CD4-positive, CD25-positive, alpha-beta regulatory T cell (primary cell): ENCODE measurements at regions not wholly inside any gene's neighbourhood (a gene's known extent, or its start where the extent isn't known, plus 50 kb on each side); places are given as distances from the start of the nearest gene placed in this dataset.
"Not testable (repeated sequence)": the region's sequence is repeated elsewhere in the genome, so short reads cannot be mapped to it uniquely, and the experiment has no call there.

ENCODE experiments used
- ATAC-seq, 2 donors: fragments of 150-1000 bp; cut with Tn5 transposase; one replicate each; pipeline ENCODE4 v1.10.0; 2021; ENCODE audit warnings: low read depth in 2 of 2, moderate number of reproducible peaks in 2 of 2, moderate library complexity in 1 of 2
- DNase-seq, 3 donors: peaks; one replicate each; pipeline versions ENCODE4 v3.0.0 to v3.0.0-alpha.2; 2012 to 2022; ENCODE audit warnings: mixed read lengths in 1 of 3
- H3K27ac ChIP-seq: one replicate; pipeline ENCODE4 v1.7.0; 2013; ENCODE audit warnings: mild to moderate bottlenecking, low read length; ENCODE audit not compliant: insufficient read depth, poor library complexity, severe bottlenecking
- H3K27me3 ChIP-seq: one replicate; pipeline ENCODE4 v1.7.0; 2013; ENCODE audit warnings: low read length; ENCODE audit not compliant: control insufficient read depth, insufficient read depth
- H3K36me3 ChIP-seq: one replicate; pipeline ENCODE4 v1.7.0; 2013; ENCODE audit warnings: mild to moderate bottlenecking, low read length, moderate library complexity; ENCODE audit not compliant: control insufficient read depth, insufficient read depth
- H3K4me1 ChIP-seq: 2 replicates; pipeline ENCODE4 v1.7.0; 2013; ENCODE audit warnings: mild to moderate bottlenecking, low read length; ENCODE audit not compliant: insufficient read depth, control insufficient read depth, poor library complexity, severe bottlenecking
- H3K4me3 ChIP-seq: one replicate; pipeline ENCODE4 v1.7.0; 2013; ENCODE audit warnings: low read depth, mild to moderate bottlenecking, low read length, moderate library complexity
- H3K9me3 ChIP-seq, 2 experiments: 1 replicate in 1 of 2; 2 replicates in 1 of 2; pipeline ENCODE4 v1.7.0; 2013; ENCODE audit warnings: low read length in 2 of 2, mild to moderate bottlenecking in 1 of 2, moderate library complexity in 1 of 2; ENCODE audit not compliant: control insufficient read depth in 2 of 2
- H3K27ac Mint-ChIP-seq, 3 donors: one replicate each; pipeline ENCODE4 v1.8.0; 2020 to 2022; ENCODE audit warnings: mild to moderate bottlenecking in 3 of 3, mixed read lengths in 3 of 3, moderate library complexity in 2 of 3
- H3K27me3 Mint-ChIP-seq: one replicate; pipeline ENCODE4 v1.8.0; 2022; ENCODE audit warnings: mild to moderate bottlenecking, mixed read lengths
- H3K36me3 Mint-ChIP-seq: one replicate; pipeline ENCODE4 v1.8.0; 2020; ENCODE audit warnings: mixed read lengths
- H3K4me1 Mint-ChIP-seq, 4 donors: one replicate each; pipeline ENCODE4 v1.8.0; 2020 to 2022; ENCODE audit warnings: mixed read lengths in 4 of 4, mild to moderate bottlenecking in 1 of 4
- H3K4me3 Mint-ChIP-seq, 4 donors: one replicate each; pipeline ENCODE4 v1.8.0; 2020 to 2022; ENCODE audit warnings: mild to moderate bottlenecking in 4 of 4, mixed read lengths in 4 of 4, moderate library complexity in 3 of 4
- H3K9me3 Mint-ChIP-seq, 7 donors: one replicate each; pipeline ENCODE4 v1.8.0; 2020 to 2022; ENCODE audit warnings: mixed read lengths in 7 of 7, mild to moderate bottlenecking in 3 of 7, moderate library complexity in 2 of 7

- Histone ChIP-seq H3K27ac (no peak overlapping the region), H3K9me3 (no peaks in the 10 kb centered on the region), H3K4me3 (no peak overlapping the region), H3K27me3 (no peaks in the 10 kb centered on the region), H3K4me1 (no peaks in the 10 kb centered on the region), H3K36me3 (no peaks in the 10 kb centered on the region)
- no peaks in the 10 kb centered on the region for H3K36me3 Mint-ChIP-seq
- H3K4me1 Mint-ChIP-seq = no peaks in the 10 kb centered on the region
- no peaks in the 10 kb centered on the region for H3K9me3 Mint-ChIP-seq
- ATAC-seq (no peak), DNase-seq (no peak)
- no peak overlapping the region for H3K27ac Mint-ChIP-seq
- peak overlapping the region in 1 of 4 donors; percentile 84 for H3K4me3 Mint-ChIP-seq
- H3K27me3 Mint-ChIP-seq = no peaks in the 10 kb centered on the region
Measured at GRCh38 chr3:139269984-139270383, 73.8 kb upstream of the MRPS22 start.

- not testable (repeated sequence) for H3K27me3 Mint-ChIP-seq, ATAC-seq, H3K36me3 ChIP-seq, H3K4me1 ChIP-seq, H3K9me3 Mint-ChIP-seq, H3K4me1 Mint-ChIP-seq, H3K27ac ChIP-seq, H3K4me3 ChIP-seq, DNase-seq, H3K9me3 ChIP-seq, H3K36me3 Mint-ChIP-seq, H3K4me3 Mint-ChIP-seq, H3K27me3 ChIP-seq, H3K27ac Mint-ChIP-seq
Measured at GRCh38 chr3:139270652-139271051, 73.2 kb upstream of the MRPS22 start.

- no peak overlapping the region for H3K27ac ChIP-seq
- no peaks in the 10 kb centered on the region for H3K9me3 Mint-ChIP-seq
- H3K4me3 Mint-ChIP-seq = no peak overlapping the region
- H3K9me3 ChIP-seq = no peaks in the 10 kb centered on the region
- no peak overlapping the region for H3K27ac Mint-ChIP-seq
- H3K27me3 ChIP-seq = no peaks in the 10 kb centered on the region
- H3K4me1 Mint-ChIP-seq = no peaks in the 10 kb centered on the region
- no peak overlapping the region for H3K4me3 ChIP-seq
- H3K4me1 ChIP-seq = no peaks in the 10 kb centered on the region
- no peak for ATAC-seq
- H3K36me3 Mint-ChIP-seq = no peaks in the 10 kb centered on the region
- H3K36me3 ChIP-seq = no peaks in the 10 kb centered on the region
- peaks cover 4% of the 10 kb centered on the region for H3K27me3 Mint-ChIP-seq
- no peak for DNase-seq
Measured at GRCh38 chr3:139280027-139280671, 63.7 kb upstream of the MRPS22 start.

GRCh38 chr3:139281096-139281495, 62.7 kb upstream of the MRPS22 start:
- Histone ChIP-seq H3K27ac (no peak overlapping the region), H3K27me3 (no peaks in the 10 kb centered on the region), H3K4me1 (no peaks in the 10 kb centered on the region), H3K36me3 (no peaks in the 10 kb centered on the region), H3K9me3 (no peaks in the 10 kb centered on the region), H3K4me3 (no peak overlapping the region)
- ATAC-seq = no peak
- DNase-seq = no peak
- no peaks in the 10 kb centered on the region for H3K36me3 Mint-ChIP-seq
- H3K9me3 Mint-ChIP-seq = no peaks in the 10 kb centered on the region
- H3K4me1 Mint-ChIP-seq = no peaks in the 10 kb centered on the region
- H3K4me3 Mint-ChIP-seq = no peak overlapping the region
- no peak overlapping the region for H3K27ac Mint-ChIP-seq
- H3K27me3 Mint-ChIP-seq = peaks cover 4% of the 10 kb centered on the region

GRCh38 chr3:139281522-139282196, 62.2 kb upstream of the MRPS22 start:
- peaks cover 4% of the 10 kb centered on the region for H3K27me3 Mint-ChIP-seq
- Histone ChIP-seq H3K27ac (no peak overlapping the region), H3K36me3 (no peaks in the 10 kb centered on the region), H3K4me1 (no peaks in the 10 kb centered on the region), H3K27me3 (no peaks in the 10 kb centered on the region), H3K4me3 (no peak overlapping the region), H3K9me3 (no peaks in the 10 kb centered on the region)
- H3K36me3 Mint-ChIP-seq = no peaks in the 10 kb centered on the region
- no peak overlapping the region for H3K27ac Mint-ChIP-seq
- no peak for DNase-seq
- no peak for ATAC-seq
- no peaks in the 10 kb centered on the region for H3K9me3 Mint-ChIP-seq
- no peak overlapping the region for H3K4me3 Mint-ChIP-seq
- no peaks in the 10 kb centered on the region for H3K4me1 Mint-ChIP-seq

- no peak for ATAC-seq
Measured at GRCh38 chr3:139283301-139283700, 60.5 kb upstream of the MRPS22 start.

GRCh38 chr3:139284221-139284620, 59.6 kb upstream of the MRPS22 start:
- ATAC-seq (no peak), DNase-seq (no peak)
- Histone ChIP-seq H3K9me3 (no peaks in the 10 kb centered on the region), H3K27ac (no peak overlapping the region), H3K36me3 (no peaks in the 10 kb centered on the region), H3K27me3 (no peaks in the 10 kb centered on the region), H3K4me3 (no peak overlapping the region), H3K4me1 (no peaks in the 10 kb centered on the region)
- Mint-ChIP-seq H3K9me3 (no peaks in the 10 kb centered on the region), H3K4me1 (no peaks in the 10 kb centered on the region), H3K27me3 (no peaks in the 10 kb centered on the region), H3K36me3 (no peaks in the 10 kb centered on the region), H3K4me3 (no peak overlapping the region), H3K27ac (no peak overlapping the region)

More at GRCh38 chr3:139283301-139283700, 60.5 kb upstream of the MRPS22 start:
- Histone ChIP-seq H3K27ac (no peak overlapping the region), H3K36me3 (no peaks in the 10 kb centered on the region), H3K27me3 (no peaks in the 10 kb centered on the region), H3K4me1 (no peaks in the 10 kb centered on the region), H3K4me3 (no peak overlapping the region), H3K9me3 (no peaks in the 10 kb centered on the region)
- no peak overlapping the region for H3K27ac Mint-ChIP-seq
- no peaks in the 10 kb centered on the region for H3K9me3 Mint-ChIP-seq
- H3K36me3 Mint-ChIP-seq = no peaks in the 10 kb centered on the region
- peaks cover 4% of the 10 kb centered on the region for H3K27me3 Mint-ChIP-seq
- no peak for DNase-seq
- peak overlapping the region in 1 of 4 donors; percentile 72 for H3K4me3 Mint-ChIP-seq
- no peaks in the 10 kb centered on the region for H3K4me1 Mint-ChIP-seq

GRCh38 chr3:139285691-139286090, 58.1 kb upstream of the MRPS22 start:
- H3K4me3 ChIP-seq = no peak overlapping the region
- H3K4me1 ChIP-seq = no peaks in the 10 kb centered on the region
- Mint-ChIP-seq H3K9me3 (no peaks in the 10 kb centered on the region), H3K4me1 (no peaks in the 10 kb centered on the region), H3K36me3 (no peaks in the 10 kb centered on the region), H3K27me3 (no peaks in the 10 kb centered on the region), H3K4me3 (no peak overlapping the region), H3K27ac (no peak overlapping the region)
- no peaks in the 10 kb centered on the region for H3K36me3 ChIP-seq
- ATAC-seq (no peak), DNase-seq (no peak)
- H3K27me3 ChIP-seq = no peaks in the 10 kb centered on the region
- no peaks in the 10 kb centered on the region for H3K9me3 ChIP-seq
- no peak overlapping the region for H3K27ac ChIP-seq
